IMR-90 (cell line): ENCODE measurements at regions not wholly inside any gene's neighbourhood (a gene's known extent, or its start where the extent isn't known, plus 50 kb on each side); places are given as distances from the start of the nearest gene placed in this dataset.

Experiments
- ATAC-seq: fragments of 200-7000 bp; cut with Tn5 transposase; 2 replicates; pipeline ENCODE4 v1.9.1; 2020; ENCODE audit warnings: low read depth, mild to moderate bottlenecking, moderate library complexity
- BruUV-seq: library from RNA; stranded (reverse); fragments of 400-500 nt; replicated peaks from 2 replicates; lab custom pipeline; 2021; lab: Mats Ljungman, UMichigan
- CTCF ChIA-PET: fragments of 300-600 bp; formaldehyde crosslinking; extraction: SDS; loops from one replicate; lab custom pipeline; 2021; ENCODE audit warnings: antibody characterized with exemption; lab: Yijun Ruan, JAX
- POLR2A ChIA-PET: fragments of 300-600 bp; sonication (Branson Sonifier 250); formaldehyde crosslinking; loops from one replicate; lab custom pipeline; 2022; ENCODE audit warnings: antibody characterized with exemption; ENCODE audit not compliant: unreplicated experiment; lab: Charles Lee
- DNase-seq: peaks from one replicate; pipeline ENCODE4 v3.0.0; 2013
- H2AFZ ChIP-seq: replicated peaks from 2 replicates; pipeline ENCODE3; 2013; ENCODE audit warnings: low read length, mild to moderate bottlenecking; ENCODE audit not compliant: poor library complexity
- H2AK5ac ChIP-seq: 2 replicates; pipeline ENCODE4 v1.6.1; 2013; ENCODE audit warnings: low read depth, low read length, inconsistent platforms
- H2AK9ac ChIP-seq: replicated peaks from 2 replicates; pipeline ENCODE3; 2013; ENCODE audit warnings: mild to moderate bottlenecking, low read depth, low read length, moderate library complexity; ENCODE audit not compliant: poor library complexity
- H2BK120ac ChIP-seq: 2 replicates; pipeline ENCODE4 v1.6.1; 2013; ENCODE audit warnings: low read depth, low read length, inconsistent platforms
- H2BK15ac ChIP-seq: 3 replicates; pipeline ENCODE4 v1.6.1; 2013; ENCODE audit warnings: low read depth, low read length, inconsistent platforms
- H2BK20ac ChIP-seq: 2 replicates; pipeline ENCODE4 v1.6.1; 2013; ENCODE audit warnings: low read depth, mild to moderate bottlenecking, inconsistent platforms, low read length, moderate library complexity
- H2BK5ac ChIP-seq: 2 replicates; pipeline ENCODE4 v1.6.1; 2013; ENCODE audit warnings: mild to moderate bottlenecking, low read depth, low read length, inconsistent platforms; ENCODE audit not compliant: poor library complexity, severe bottlenecking
- H3K14ac ChIP-seq: replicated peaks from 2 replicates; pipeline ENCODE4 v1.6.1; 2013; ENCODE audit warnings: low read depth, low read length, inconsistent platforms
- H3K18ac ChIP-seq: 2 replicates; pipeline ENCODE4 v1.6.1; 2013; ENCODE audit warnings: low read depth, low read length, control low read depth
- H3K23ac ChIP-seq: 2 replicates; pipeline ENCODE4 v1.6.1; 2013; ENCODE audit warnings: low read depth, low read length, inconsistent platforms
- H3K27ac ChIP-seq: 2 replicates; pipeline ENCODE4 v1.5.1; 2013; ENCODE audit warnings: mild to moderate bottlenecking, control low read depth, low read length; ENCODE audit not compliant: insufficient read depth
- H3K27me3 ChIP-seq: 2 replicates; pipeline ENCODE4 v1.6.1; 2013; ENCODE audit warnings: low read length; ENCODE audit not compliant: control insufficient read depth, insufficient read depth
- H3K36me3 ChIP-seq: 2 replicates; pipeline ENCODE4 v1.6.1; 2013; ENCODE audit warnings: low read length, mixed read lengths; ENCODE audit not compliant: control insufficient read depth, insufficient read depth
- H3K4ac ChIP-seq: 2 replicates; pipeline ENCODE4 v1.6.1; 2013; ENCODE audit warnings: low read depth, low read length, inconsistent platforms
- H3K4me1 ChIP-seq: 2 replicates; pipeline ENCODE4 v1.6.1; 2013; ENCODE audit warnings: low read length, mixed read lengths; ENCODE audit not compliant: control insufficient read depth, insufficient read depth
- H3K4me2 ChIP-seq: 2 replicates; pipeline ENCODE4 v1.6.1; 2013; ENCODE audit warnings: low read depth, mild to moderate bottlenecking, control low read depth, low read length, moderate library complexity
- H3K4me3 ChIP-seq: 2 replicates; pipeline ENCODE4 v1.5.1; 2013; ENCODE audit warnings: low read depth, mild to moderate bottlenecking, control low read depth, low read length, moderate library complexity; ENCODE audit not compliant: insufficient read depth
- H3K56ac ChIP-seq: 2 replicates; pipeline ENCODE4 v1.6.1; 2013; ENCODE audit warnings: low read length, inconsistent platforms; ENCODE audit not compliant: insufficient read depth; ENCODE audit errors: extremely low read depth
- H3K79me1 ChIP-seq, 2 experiments: 2 replicates each; pipeline ENCODE4 v1.6.1; 2013; ENCODE audit warnings: low read length in 2 of 2, inconsistent platforms in 1 of 2, low read depth in 1 of 2
- H3K9ac ChIP-seq: 2 replicates; pipeline ENCODE4 v1.6.1; 2013; ENCODE audit warnings: low read depth, low read length, control low read depth
- H3K9me1 ChIP-seq: 2 replicates; pipeline ENCODE4 v1.6.1; 2013; ENCODE audit warnings: low read length, inconsistent platforms; ENCODE audit not compliant: insufficient read depth
- H3K9me3 ChIP-seq: 2 replicates; pipeline ENCODE4 v1.6.1; 2013; ENCODE audit warnings: low read length; ENCODE audit not compliant: control insufficient read depth, insufficient read depth
- H4K20me1 ChIP-seq: 2 replicates; pipeline ENCODE4 v1.6.1; 2013; ENCODE audit warnings: low read length, inconsistent platforms; ENCODE audit not compliant: insufficient read depth
- H4K5ac ChIP-seq: 2 replicates; pipeline ENCODE4 v1.6.1; 2013; ENCODE audit warnings: mild to moderate bottlenecking, low read depth, low read length, control low read depth
- H4K8ac ChIP-seq, 2 experiments: 2 replicates each; pipeline ENCODE4 v1.6.1; 2013; ENCODE audit warnings: low read depth in 2 of 2, low read length in 2 of 2, control low read depth in 1 of 2, inconsistent platforms in 1 of 2
- H4K91ac ChIP-seq: 2 replicates; pipeline ENCODE4 v1.6.1; 2013; ENCODE audit warnings: low read depth, low read length, inconsistent platforms; ENCODE audit not compliant: insufficient read depth
- BHLHE40 ChIP-seq: fragments of 150-350 bp; IDR thresholded peaks from 2 replicates; pipeline ENCODE4 v1.6.1; 2016; ENCODE audit warnings: mild to moderate bottlenecking, low read depth, low read length
- CEBPB ChIP-seq: IDR thresholded peaks from 2 replicates; pipeline ENCODE4 v1.6.1; 2012; ENCODE audit warnings: low read depth, low read length, improper control_type of control experiment
- CHD1 ChIP-seq: IDR thresholded peaks from 2 replicates; pipeline ENCODE4 v1.6.1; 2012; ENCODE audit warnings: low read depth, low read length, improper control_type of control experiment
- CTCF ChIP-seq: conservative IDR thresholded peaks from 2 replicates; pipeline ENCODE4 v1.5.1; 2012; ENCODE audit warnings: mild to moderate bottlenecking, low read depth, low read length, improper control_type of control experiment
- ELK1 ChIP-seq: fragments of 150-350 bp; IDR thresholded peaks from 2 replicates; pipeline ENCODE4 v1.6.1; 2016; ENCODE audit warnings: low read depth, mild to moderate bottlenecking, low read length, moderate library complexity, borderline replicate concordance
- FOS ChIP-seq: fragments of 150-350 bp; IDR thresholded peaks from 2 replicates; pipeline ENCODE4 v1.6.1; 2016; ENCODE audit warnings: low read depth, low read length
- MAFK ChIP-seq: IDR thresholded peaks from 2 replicates; pipeline ENCODE4 v1.6.1; 2012; ENCODE audit warnings: low read depth, low read length, improper control_type of control experiment
- MAZ ChIP-seq: IDR thresholded peaks from 2 replicates; pipeline ENCODE4 v1.6.1; 2012; ENCODE audit warnings: low read depth, mild to moderate bottlenecking, low read length, improper control_type of control experiment, moderate library complexity, borderline replicate concordance
- MXI1 ChIP-seq: IDR thresholded peaks from 2 replicates; pipeline ENCODE4 v1.6.1; 2012; ENCODE audit warnings: low read depth, mild to moderate bottlenecking, low read length, moderate library complexity, borderline replicate concordance
- NFE2L2 ChIP-seq: fragments of 150-350 bp; IDR thresholded peaks from 2 replicates; pipeline ENCODE4 v1.6.1; 2016; ENCODE audit warnings: low read depth, mild to moderate bottlenecking, low read length
- POLR2A ChIP-seq: IDR thresholded peaks from 2 replicates; pipeline ENCODE4 v1.6.1; 2012; ENCODE audit warnings: mild to moderate bottlenecking, low read depth, low read length
- RAD21 ChIP-seq: IDR thresholded peaks from 2 replicates; pipeline ENCODE4 v1.6.1; 2012; ENCODE audit warnings: low read length, improper control_type of control experiment
- RCOR1 ChIP-seq: IDR thresholded peaks from 2 replicates; pipeline ENCODE4 v1.6.1; 2012; ENCODE audit warnings: mild to moderate bottlenecking, low read length, improper control_type of control experiment; ENCODE audit not compliant: insufficient replicate concordance
- RFX5 ChIP-seq: IDR thresholded peaks from 2 replicates; pipeline ENCODE4 v1.8.0; 2012; ENCODE audit warnings: low read depth, mild to moderate bottlenecking, low read length, moderate library complexity
- SMC3 ChIP-seq: fragments of 150-350 bp; IDR thresholded peaks from 2 replicates; pipeline ENCODE4 v1.6.1; 2016; ENCODE audit warnings: low read depth, mild to moderate bottlenecking, antibody characterized with exemption, low read length, moderate library complexity
- USF2 ChIP-seq: fragments of 150-350 bp; IDR thresholded peaks from 2 replicates; pipeline ENCODE4 v1.6.1; 2017; ENCODE audit warnings: mild to moderate bottlenecking, antibody characterized with exemption, low read length, low read depth
- WGBS, 2 experiments: methylation state at CpG; one replicate each; pipeline versions ENCODE4 v1.1.5 to v1.1.7; 2013; ENCODE audit warnings: missing lambda C conversion rate in 2 of 2; ENCODE audit not compliant: insufficient read length in 1 of 2; ENCODE audit errors: extremely low coverage in 2 of 2; 5-methylcytosine and 5-hydroxymethylcytosine counted together
- dilution Hi-C: fragments of 300-500 bp; cut with HindIII; formaldehyde crosslinking; loops from one replicate; pipeline ENCODE4 v1.14.3; 2018; ENCODE audit warnings: low sequenced_read_pairs; ENCODE audit not compliant: unreplicated experiment
- in situ Hi-C: fragments of 300-500 bp; cut with MboI; formaldehyde crosslinking; loops from 3 replicates; pipeline ENCODE4 v1.14.3; 2019; ENCODE audit warnings: low sequenced_read_pairs, inconsistent platforms, mixed read lengths
- intact Hi-C: fragments of 100-400 bp; cut with micrococcal nuclease; formaldehyde crosslinking; loops from 2 replicates; pipeline ENCODE4 v1.10.0; 2022

- peaks cover 4% of the 10 kb centered on the region; the same call in 1 of the 2 replicates for H3K9me3 ChIP-seq
- H3K9ac ChIP-seq = no peak overlapping the region
- TF ChIP-seq MAZ (no peak), CEBPB (no peak), MXI1 (no peak), RFX5 (no peak), RCOR1 (no peak), POLR2A (no peak), NFE2L2 (no peak), SMC3 (no peak), CHD1 (no peak), ELK1 (no peak), MAFK (no peak), RAD21 (no peak), FOS (no peak), BHLHE40 (no peak), CTCF (no peak), USF2 (no peak)
- no peak overlapping the region for H3K4ac ChIP-seq
- no peaks in the 10 kb centered on the region for H3K36me3 ChIP-seq
- H3K4me3 ChIP-seq = no peak overlapping the region
- H3K23ac ChIP-seq = no peak overlapping the region
- H3K4me1 ChIP-seq = no peaks in the 10 kb centered on the region
- H3K79me1 ChIP-seq = no peaks in the 10 kb centered on the region
- no peak overlapping the region for H2AK9ac ChIP-seq
- ATAC-seq = no peak
- intact Hi-C loops = no loop called here
- no peak overlapping the region for H2AK5ac ChIP-seq
- CTCF ChIA-PET = no interaction called here
- no peaks in the 10 kb centered on the region for H4K20me1 ChIP-seq
- H2AFZ ChIP-seq = no peak overlapping the region
- no peak overlapping the region for H3K14ac ChIP-seq
- WGBS, 2 experiments = no CpG with 5 or more reads among the region's 2 CpGs
- in situ Hi-C loops = no loop called here
- H4K91ac ChIP-seq = no peak overlapping the region
- no peak overlapping the region for H3K56ac ChIP-seq
- H2BK120ac ChIP-seq = no peak overlapping the region
- DNase-seq = no peak
- POLR2A ChIA-PET = no interaction called here
- H3K9me1 ChIP-seq = no peaks in the 10 kb centered on the region
- no TSS peak for BruUV-seq
- H3K27me3 ChIP-seq = peaks cover 1% of the 10 kb centered on the region
- H3K18ac ChIP-seq = no peak overlapping the region
- no peak overlapping the region for H3K4me2 ChIP-seq
- H4K8ac ChIP-seq = no peak overlapping the region
- dilution Hi-C loops = no loop called here
- H2BK5ac ChIP-seq = no peak overlapping the region
- no peak overlapping the region for H4K5ac ChIP-seq
- no peak overlapping the region for H3K27ac ChIP-seq
- no peak overlapping the region for H2BK15ac ChIP-seq
- H2BK20ac ChIP-seq = no peak overlapping the region
These were observed 95.4 kb downstream of the ZNF621 start for GRCh38 chr3:40620151-40620550.
